NCI-H128 (cell line): ENCODE measurements at regions not wholly inside any gene's neighbourhood (a gene's known extent, or its start where the extent isn't known, plus 50 kb on each side); places are given as distances from the start of the nearest gene placed in this dataset.

ENCODE experiments used
- DNase-seq: peaks from one replicate; lab custom pipeline; 2025; ENCODE audit not compliant: unreplicated experiment; lab: John Stamatoyannopoulos, UW

DNA sequence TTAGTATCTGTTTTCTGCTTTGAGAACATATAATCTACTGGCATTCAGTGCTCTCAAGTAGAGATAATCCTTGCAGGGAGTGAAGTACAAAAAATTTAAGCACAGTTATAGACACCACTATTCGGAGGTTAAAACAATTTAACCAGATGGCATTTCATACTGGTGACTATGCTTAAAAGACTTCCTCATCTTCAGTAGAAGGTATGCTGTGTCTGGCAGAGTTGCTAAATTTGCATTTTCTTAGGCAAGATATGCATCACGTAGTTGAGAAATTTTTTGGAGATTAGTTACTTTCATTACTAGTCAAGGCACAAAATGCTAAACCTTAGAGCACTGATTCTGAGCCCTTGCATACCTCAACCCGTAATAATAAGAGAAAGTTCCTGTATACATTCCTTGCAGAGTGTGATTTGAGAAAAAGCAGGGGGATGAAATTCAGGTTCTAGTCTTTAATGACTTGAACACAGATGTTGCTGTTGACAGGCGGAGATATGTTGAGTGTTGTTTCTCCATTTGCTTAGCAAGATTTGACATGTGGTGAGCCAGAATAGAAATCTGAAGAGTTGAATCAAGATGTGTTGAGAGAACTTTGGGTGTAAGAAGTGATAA, 70.8 kb upstream of the STARD4 start:
- no peak for DNase-seq

DNA sequence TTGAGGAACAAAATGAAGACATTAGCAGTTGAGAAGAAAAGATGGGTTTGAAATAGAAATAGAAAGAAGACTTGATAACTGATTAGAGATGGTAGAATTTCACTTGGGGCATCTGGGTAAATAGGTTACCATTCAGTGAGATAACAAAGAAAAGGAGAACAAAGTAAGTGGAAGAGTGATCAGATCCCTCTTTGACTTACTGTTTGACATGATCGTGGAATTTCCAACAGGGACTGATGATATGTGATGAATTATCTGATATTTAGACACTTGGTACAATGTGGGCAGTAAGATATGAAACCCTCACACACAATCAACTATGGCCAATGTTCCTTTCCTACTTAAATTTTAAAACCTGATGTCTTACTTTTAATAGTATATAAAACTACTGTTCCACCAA, 70.1 kb upstream of the STARD4 start:
- DNase-seq, result no peak

DNA sequence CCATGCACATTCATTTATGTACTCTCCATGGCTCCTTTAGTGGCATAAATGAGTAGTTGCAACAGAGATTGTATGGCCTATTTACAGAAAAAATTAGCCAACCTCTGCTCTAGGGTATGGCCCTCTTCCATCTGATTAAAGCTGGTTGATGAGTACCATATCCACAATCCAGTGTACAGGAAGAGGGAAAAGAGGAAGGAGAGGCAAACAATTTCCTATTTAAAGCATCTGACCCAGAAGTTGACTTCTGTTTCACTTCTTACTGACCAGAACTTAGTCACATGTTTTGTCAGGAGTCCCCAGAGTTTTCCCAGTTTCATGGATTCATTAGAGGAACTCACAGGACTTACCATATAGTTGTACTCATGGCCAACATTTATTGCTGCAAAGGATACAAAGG, 68.6 kb upstream of the STARD4 start:
- no peak for DNase-seq

DNA sequence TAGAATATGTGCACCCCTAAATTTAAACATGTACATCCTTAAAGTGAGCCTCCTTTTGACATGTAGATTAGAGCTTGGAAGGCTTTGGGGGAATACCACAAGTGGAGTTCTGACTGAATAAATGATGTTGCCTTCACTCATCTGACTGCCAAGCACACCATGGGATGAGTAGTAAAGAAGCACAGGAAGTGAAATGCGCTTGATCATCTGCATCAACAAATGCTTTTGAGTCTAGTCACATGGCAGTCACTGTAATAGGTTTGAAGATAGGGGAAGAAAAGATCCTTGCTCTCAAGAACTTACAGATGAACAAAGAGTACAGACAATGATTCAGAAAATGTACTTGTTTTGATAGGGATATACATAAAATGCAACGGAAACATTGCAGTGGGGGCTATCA, 62.0 kb upstream of the STARD4 start:
- DNase-seq, result no peak

DNA sequence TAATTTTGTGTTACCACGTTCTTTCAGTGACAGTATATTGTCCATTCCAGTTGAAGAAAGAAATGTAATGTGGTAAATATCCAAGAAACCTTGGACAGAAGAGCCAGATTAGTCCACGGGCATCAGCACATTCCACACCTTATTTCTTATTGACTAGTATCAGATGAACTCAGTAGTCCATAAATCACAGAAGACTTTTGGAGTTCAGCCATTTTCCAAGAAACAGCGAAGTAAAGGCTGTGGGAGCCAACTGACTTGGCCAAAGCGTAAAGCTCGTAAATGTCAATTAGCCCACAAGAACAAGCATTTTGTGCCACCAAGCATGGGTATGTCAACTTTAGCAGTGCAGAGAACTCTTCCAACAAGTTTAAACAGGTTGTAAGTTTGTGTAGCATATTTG, 60.2 kb upstream of the STARD4 start:
- DNase-seq, result no peak

DNA sequence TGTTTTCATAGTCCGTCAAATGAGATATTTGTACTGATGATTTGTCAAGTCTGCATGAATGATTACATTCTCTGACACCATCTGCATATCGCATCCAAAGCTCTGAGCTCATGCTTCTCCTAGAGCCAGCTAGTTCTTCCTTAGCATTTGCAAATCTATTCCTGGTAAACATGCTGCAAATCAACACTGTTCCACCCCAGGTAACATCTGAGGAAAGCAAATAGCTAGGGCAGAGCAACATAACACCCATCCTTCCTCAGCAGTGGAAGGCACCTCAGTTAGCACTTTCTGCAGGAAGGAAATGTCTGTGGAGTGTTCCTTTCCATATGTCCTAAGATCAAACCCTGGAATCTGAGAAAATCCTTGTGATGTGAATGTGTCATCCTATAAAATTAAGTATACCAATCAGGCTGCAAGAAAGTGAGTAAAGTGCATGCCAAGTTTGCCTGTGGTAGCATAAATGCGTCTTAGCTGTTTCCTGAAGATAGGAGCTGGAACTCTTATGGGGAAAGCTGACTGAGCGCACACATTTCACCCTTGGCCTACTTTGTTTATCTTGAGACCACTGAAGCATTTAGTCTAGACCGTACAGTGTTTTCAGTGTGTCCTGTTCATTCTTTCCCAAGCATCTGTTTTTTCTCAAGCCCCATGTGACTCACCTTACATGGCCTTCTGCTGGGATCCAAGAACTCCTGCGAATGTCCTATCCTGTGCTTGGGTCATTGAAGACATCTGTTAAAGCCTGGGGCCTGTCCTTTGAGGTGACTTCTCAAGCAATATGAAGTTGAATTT, 50.9 kb upstream of the STARD4 start:
- no peak for DNase-seq

DNA sequence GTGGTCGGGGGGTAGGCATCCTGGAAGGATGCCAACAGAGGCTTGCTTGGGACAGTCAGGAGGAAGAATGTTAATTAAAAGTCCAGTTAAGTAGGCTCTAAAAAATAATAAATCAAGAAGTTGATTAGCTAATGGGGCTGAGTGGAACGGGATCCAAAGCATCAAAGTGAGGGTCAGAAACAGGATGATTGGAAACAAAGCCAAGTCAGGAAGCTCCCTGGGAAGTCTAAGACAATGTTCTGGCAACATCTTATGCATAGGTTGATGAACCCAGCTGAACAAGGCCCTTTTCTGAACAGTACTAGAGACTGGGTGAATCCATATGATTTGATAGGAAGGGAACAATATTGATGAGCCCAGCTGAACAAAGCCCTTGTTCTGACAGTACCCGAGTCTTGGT, 50.2 kb upstream of the STARD4 start:
- DNase-seq, result no peak
